NCI-H2107 treated with DMSO at 0.1 percent for 48 hours (cell line): ENCODE measurements at regions not wholly inside any gene's neighbourhood (a gene's known extent, or its start where the extent isn't known, plus 50 kb on each side); places are given as distances from the start of the nearest gene placed in this dataset.

ENCODE experiments used
- DNase-seq: peaks from one replicate; lab custom pipeline; 2025; ENCODE audit not compliant: unreplicated experiment; lab: John Stamatoyannopoulos, UW

GRCh38 chr12:75908961-75909605 is 122.5 kb downstream of the PHLDA1 start:
- DNase-seq, result no peak

DNA sequence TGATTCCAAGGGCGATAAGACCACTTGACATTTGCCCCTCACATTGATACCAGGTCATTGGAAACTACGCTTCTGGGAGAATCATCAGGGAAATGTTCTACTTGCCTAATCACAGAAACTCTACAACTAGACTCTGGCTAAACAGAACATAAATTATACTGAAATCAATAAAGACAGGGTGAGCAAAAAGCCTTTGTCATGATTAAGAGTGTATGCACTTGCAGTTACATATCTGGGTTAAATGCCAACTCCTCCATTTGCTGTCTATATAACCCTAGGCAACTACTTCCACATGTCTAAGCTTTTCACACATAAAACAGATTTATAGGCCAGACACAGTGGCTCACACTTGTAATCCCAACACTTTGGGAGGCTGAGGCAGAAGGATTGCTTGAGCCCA is 125.7 kb downstream of the PHLDA1 start:
- no peak for DNase-seq

DNA sequence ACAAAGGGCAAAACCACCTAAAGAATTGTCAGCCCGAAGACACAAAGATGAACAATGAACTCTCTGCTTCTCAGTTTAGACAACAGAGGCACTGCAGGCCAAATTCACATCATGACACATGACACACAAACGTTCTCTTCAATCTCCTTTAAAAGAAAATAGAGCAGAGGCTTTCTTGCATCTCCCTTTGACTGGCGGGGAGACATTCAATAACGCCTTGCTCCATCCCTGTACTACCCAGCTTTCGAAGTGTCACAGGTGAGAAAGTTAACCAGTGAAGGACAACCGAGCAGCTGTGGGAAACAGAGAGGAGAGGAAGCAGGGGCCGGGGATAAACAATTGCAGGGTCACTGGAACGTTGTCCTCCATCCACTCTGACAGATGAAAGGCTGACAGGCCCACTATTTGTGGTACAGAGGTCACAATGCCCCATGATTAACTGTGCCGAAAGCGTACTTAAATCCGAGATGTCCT is 130.8 kb downstream of the PHLDA1 start:
- no peak for DNase-seq

DNA sequence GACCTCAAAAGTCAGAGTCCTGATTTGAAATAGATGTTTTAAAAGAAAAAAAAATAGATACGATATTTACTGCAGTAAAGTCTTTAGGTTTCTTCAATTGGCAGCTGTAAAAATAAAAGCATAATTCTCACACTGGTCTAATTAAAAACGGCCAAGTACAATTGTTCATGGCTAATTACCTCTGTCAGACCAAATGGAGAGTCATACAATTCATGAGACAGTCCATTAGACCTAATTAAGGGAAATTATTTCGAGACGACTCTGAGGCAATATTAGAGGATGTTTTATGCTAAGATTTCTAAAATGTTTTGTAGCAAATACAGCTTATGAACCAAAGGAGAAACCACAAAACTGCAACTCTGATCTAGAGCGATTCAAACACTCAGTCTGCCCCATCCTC is 131.3 kb downstream of the PHLDA1 start:
- DNase-seq, result no peak

GRCh38 chr12:75894965-75895754 is 136.4 kb downstream of the PHLDA1 start:
- no peak for DNase-seq

- DNase-seq, result no peak
These were observed 137.8 kb downstream of the PHLDA1 start for GRCh38 chr12:75893765-75894164.

DNA sequence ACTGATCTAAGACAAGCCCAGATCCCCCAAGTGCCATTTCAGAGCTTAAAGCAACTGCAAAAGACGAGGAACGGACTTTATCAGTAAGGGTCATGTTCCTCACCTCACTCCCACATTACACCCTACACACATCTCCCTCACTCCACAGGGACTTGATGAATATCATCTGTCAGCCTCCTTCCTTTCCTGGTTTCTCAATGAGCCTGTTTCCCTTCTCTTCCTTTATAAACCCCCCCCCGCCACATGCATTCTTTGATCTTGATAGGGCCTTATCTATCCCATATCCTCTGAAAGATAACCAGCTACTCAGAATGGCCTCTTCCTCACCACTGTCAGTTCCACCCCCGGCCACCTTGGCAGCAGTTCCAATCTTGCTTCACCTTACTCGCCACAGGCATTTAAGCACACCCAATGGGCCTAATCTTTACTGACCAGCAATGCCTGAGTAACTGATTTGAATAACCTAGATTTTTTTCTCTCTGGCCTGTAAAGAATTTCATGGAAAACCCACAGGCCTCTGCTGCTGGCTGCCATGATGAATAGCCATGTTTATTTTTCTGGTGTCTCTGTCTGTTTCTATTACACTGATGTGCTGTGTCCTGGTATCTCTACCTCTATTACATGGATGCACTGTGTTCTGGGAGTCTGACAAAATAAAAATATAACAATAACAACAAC is 138.7 kb downstream of the PHLDA1 start:
- no peak for DNase-seq

- DNase-seq, result no peak
These were observed 140.5 kb downstream of the PHLDA1 start for GRCh38 chr12:75891072-75891471.

- no peak for DNase-seq
These were observed 140.9 kb downstream of the PHLDA1 start for GRCh38 chr12:75890660-75891059.

- no peak for DNase-seq
These were observed 141.4 kb downstream of the PHLDA1 start for GRCh38 chr12:75890141-75890540.

GRCh38 chr12:75888874-75889613 is 142.5 kb downstream of the PHLDA1 start:
- DNase-seq, result no peak

DNA sequence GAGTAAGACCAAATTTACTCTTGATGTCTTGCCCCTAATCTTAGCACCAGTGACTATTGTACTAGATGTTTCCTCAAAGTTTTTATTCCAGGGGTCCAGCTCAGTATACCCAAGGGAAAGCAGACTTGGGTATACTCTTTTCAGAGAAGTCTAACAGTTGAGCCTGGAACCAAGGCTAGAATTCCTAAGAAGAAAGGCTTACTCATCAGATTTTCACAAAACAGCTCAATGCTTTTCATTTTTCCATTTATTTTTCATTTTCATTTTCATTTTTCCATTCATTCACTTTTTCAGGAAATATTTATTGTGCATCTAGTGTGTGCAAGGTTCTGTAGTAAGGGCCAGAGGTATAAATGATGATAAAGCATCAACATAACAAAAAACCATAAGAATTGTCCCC is 143.2 kb downstream of the PHLDA1 start:
- no peak for DNase-seq

GRCh38 chr12:75887979-75888378 is 143.6 kb downstream of the PHLDA1 start:
- DNase-seq, result no peak

DNA sequence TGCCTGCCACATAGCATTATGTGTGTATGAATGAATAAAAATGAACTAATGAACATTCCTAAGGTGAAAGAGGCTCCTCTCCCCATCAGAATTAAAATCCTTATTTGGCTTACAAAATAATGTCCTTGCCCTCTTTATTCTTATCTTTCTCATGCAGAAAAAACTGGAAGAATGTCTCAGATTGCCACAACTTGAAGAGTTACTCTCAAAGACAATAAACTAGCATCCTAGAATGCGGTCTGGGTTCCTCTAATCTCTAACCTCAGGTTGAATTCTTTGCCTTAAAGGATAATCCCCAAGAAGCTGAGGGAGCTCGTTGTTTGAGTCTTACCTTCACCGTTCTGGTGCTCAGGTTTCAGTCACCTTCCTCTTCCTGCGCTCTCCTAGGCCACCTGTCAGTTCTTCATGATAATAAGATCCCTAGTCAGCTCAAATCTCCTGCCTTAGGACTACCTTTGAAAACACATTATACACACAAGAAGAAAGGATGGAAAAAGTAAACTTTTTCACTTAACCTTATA is 147.1 kb downstream of the PHLDA1 start:
- peak; percentile 38 for DNase-seq

DNA sequence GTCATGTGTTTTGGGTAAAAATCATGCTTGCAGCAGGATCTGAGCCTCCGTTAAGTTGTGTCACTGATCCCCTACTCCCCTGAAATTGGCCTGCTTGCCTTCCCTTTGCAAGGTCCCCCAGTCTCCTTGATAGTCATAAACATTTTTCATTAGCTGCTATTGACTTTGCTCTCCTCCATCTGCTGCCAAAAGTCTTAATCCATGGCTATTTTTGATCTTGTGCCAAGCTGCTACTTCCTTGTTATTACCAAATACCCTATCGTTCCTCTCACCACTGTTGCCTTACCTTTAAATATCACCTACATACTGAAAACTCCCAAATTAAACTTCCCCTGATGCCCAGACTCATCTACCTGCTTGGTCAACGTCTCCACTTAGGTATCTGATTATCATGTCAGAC is 148.3 kb downstream of the PHLDA1 start:
- DNase-seq, result no peak

GRCh38 chr12:75882421-75882820 is 149.2 kb downstream of the PHLDA1 start:
- DNase-seq, result no peak

DNA sequence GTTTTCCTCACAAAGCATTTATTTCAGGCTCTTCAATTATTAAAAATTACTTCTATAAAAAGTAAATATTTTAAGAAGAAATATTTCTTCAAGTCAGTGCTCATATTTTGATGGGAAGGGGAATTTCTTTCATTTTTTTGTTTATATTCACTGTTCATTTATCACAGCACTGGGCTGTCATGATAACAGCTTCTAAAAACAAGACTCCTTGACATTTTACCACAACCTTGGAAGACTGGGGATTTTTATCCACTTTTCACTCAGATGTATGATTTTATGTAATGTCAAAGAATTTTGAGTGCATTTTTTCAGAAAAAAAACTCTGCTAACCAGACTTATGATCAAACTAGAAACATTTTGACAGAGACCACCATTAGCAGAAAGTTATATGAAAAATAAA is 149.7 kb downstream of the PHLDA1 start:
- DNase-seq, result no peak

- peak; percentile 100 for DNase-seq
These were observed 153.6 kb downstream of the PHLDA1 start for GRCh38 chr12:75877763-75878621.

DNA sequence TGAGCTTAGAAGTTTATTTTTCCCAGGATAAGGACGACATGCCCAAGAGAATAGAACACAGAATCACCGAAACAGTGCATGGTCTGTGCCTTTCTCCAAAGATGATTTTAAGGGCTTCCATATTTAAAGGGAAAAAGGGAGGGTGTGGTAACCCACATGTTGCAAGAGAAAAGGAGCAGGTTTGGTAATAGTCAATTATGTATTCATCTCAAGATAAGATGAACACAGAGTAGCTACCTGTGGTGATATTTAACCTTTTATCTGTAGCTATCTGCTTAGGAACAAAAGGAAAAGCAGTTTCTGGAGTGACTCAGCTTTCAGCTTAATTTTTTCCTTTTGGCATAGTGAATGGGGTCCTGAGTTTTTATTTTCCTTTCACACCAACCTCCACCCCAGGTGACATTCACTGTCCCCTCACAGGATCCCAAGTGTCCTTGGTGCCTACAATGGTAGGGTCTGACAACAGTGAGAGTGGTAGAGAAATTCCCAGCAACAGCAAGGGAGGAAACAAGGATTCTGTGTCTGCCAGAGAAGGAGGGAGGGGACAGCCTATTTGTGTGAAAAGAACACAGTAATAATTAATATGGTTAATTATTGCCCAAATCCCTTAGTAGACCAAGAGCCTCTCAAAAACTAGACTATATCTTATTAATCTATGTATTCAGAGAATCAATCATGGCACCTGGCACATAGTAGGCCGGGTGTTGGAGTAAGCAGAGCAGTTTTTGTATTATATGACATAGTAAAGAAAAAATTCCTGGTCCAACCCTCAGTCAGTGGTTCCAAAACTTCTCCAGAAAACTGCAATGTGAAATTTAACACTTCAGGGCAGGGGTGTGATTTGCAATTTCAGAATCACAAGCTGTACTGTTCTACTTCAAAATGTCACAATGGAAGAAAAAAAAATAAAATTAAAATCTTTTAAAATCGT is 154.5 kb downstream of the PHLDA1 start:
- DNase-seq, result no peak
